IPS-15b (cell line): ENCODE measurements at regions not wholly inside any gene's neighbourhood (a gene's known extent, or its start where the extent isn't known, plus 50 kb on each side); places are given as distances from the start of the nearest gene placed in this dataset.

Source experiments
- H3K27me3 ChIP-seq: one replicate; pipeline ENCODE4 v1.6.1; 2013; ENCODE audit warnings: low read length; ENCODE audit not compliant: control insufficient read depth, insufficient read depth
- H3K36me3 ChIP-seq: one replicate; pipeline ENCODE4 v1.6.1; 2013; ENCODE audit warnings: low read length; ENCODE audit not compliant: control insufficient read depth, insufficient read depth
- H3K4me1 ChIP-seq: one replicate; pipeline ENCODE4 v1.6.1; 2013; ENCODE audit warnings: mild to moderate bottlenecking, low read length; ENCODE audit not compliant: control insufficient read depth, insufficient read depth
- H3K4me3 ChIP-seq: one replicate; pipeline ENCODE4 v1.5.1; 2013; ENCODE audit warnings: low read depth, low read length
- H3K9ac ChIP-seq: one replicate; pipeline ENCODE4 v1.6.1; 2013; ENCODE audit warnings: low read depth, mild to moderate bottlenecking, low read length
- H3K9me3 ChIP-seq: one replicate; pipeline ENCODE4 v1.6.1; 2013; ENCODE audit warnings: mild to moderate bottlenecking, low read length; ENCODE audit not compliant: control insufficient read depth, insufficient read depth

- no peak overlapping the region for H3K4me3 ChIP-seq
- H3K27me3 ChIP-seq: no peaks in the 10 kb centered on the region
- H3K4me1 ChIP-seq: no peaks in the 10 kb centered on the region
- H3K9me3 ChIP-seq: no peaks in the 10 kb centered on the region
- H3K36me3 ChIP-seq: no peaks in the 10 kb centered on the region
- H3K9ac ChIP-seq: no peak overlapping the region
Observed at GRCh38 chr4:81758574-81759264, 287.0 kb upstream of the RASGEF1B start.

GRCh38 chr4:81757691-81758090 lies 286.0 kb upstream of the RASGEF1B start:
- Histone ChIP-seq H3K9ac (no peak overlapping the region), H3K4me1 (no peaks in the 10 kb centered on the region), H3K27me3 (no peaks in the 10 kb centered on the region), H3K9me3 (no peaks in the 10 kb centered on the region), H3K36me3 (no peaks in the 10 kb centered on the region), H3K4me3 (no peak overlapping the region)

GRCh38 chr4:81756973-81757372 lies 285.3 kb upstream of the RASGEF1B start:
- Histone ChIP-seq H3K9ac (no peak overlapping the region), H3K4me3 (no peak overlapping the region), H3K9me3 (no peaks in the 10 kb centered on the region), H3K27me3 (no peaks in the 10 kb centered on the region), H3K36me3 (no peaks in the 10 kb centered on the region), H3K4me1 (no peaks in the 10 kb centered on the region)

- Histone ChIP-seq H3K36me3 (no peaks in the 10 kb centered on the region), H3K4me1 (no peaks in the 10 kb centered on the region), H3K9me3 (no peaks in the 10 kb centered on the region), H3K9ac (no peak overlapping the region), H3K27me3 (no peaks in the 10 kb centered on the region), H3K4me3 (no peak overlapping the region)
Observed at GRCh38 chr4:81756042-81756441, 284.3 kb upstream of the RASGEF1B start.

GRCh38 chr4:81754169-81754568 lies 282.5 kb upstream of the RASGEF1B start:
- Histone ChIP-seq H3K9me3 (no peaks in the 10 kb centered on the region), H3K4me1 (no peaks in the 10 kb centered on the region), H3K27me3 (no peaks in the 10 kb centered on the region), H3K36me3 (no peaks in the 10 kb centered on the region), H3K4me3 (no peak overlapping the region), H3K9ac (no peak overlapping the region)

GRCh38 chr4:81751531-81752289 lies 280.0 kb upstream of the RASGEF1B start:
- Histone ChIP-seq H3K9me3 (no peaks in the 10 kb centered on the region), H3K36me3 (no peaks in the 10 kb centered on the region), H3K4me3 (no peak overlapping the region)

GRCh38 chr4:81747242-81747930 lies 275.7 kb upstream of the RASGEF1B start:
- no peak overlapping the region for H3K9ac ChIP-seq
- H3K4me1 ChIP-seq: peaks cover 3% of the 10 kb centered on the region
- no peaks in the 10 kb centered on the region for H3K9me3 ChIP-seq
- no peak overlapping the region for H3K4me3 ChIP-seq
- H3K36me3 ChIP-seq: no peaks in the 10 kb centered on the region
- H3K27me3 ChIP-seq: no peaks in the 10 kb centered on the region

More at GRCh38 chr4:81751531-81752289, 280.0 kb upstream of the RASGEF1B start:
- H3K4me1 ChIP-seq: no peaks in the 10 kb centered on the region
- no peaks in the 10 kb centered on the region for H3K27me3 ChIP-seq
- H3K9ac ChIP-seq: no peak overlapping the region

- no peak overlapping the region for H3K9ac ChIP-seq
- H3K9me3 ChIP-seq: no peaks in the 10 kb centered on the region
- H3K36me3 ChIP-seq: no peaks in the 10 kb centered on the region
- peaks cover 3% of the 10 kb centered on the region for H3K4me1 ChIP-seq
- H3K27me3 ChIP-seq: no peaks in the 10 kb centered on the region
- H3K4me3 ChIP-seq: no peak overlapping the region
Observed at GRCh38 chr4:81746773-81747172, 275.1 kb upstream of the RASGEF1B start.

- Histone ChIP-seq H3K9ac (no peak overlapping the region), H3K36me3 (no peaks in the 10 kb centered on the region), H3K9me3 (no peaks in the 10 kb centered on the region), H3K27me3 (no peaks in the 10 kb centered on the region), H3K4me3 (no peak overlapping the region), H3K4me1 (peaks cover 3% of the 10 kb centered on the region)
Observed at GRCh38 chr4:81746071-81746470, 274.4 kb upstream of the RASGEF1B start.

- Histone ChIP-seq H3K9me3 (no peaks in the 10 kb centered on the region), H3K36me3 (no peaks in the 10 kb centered on the region), H3K27me3 (no peaks in the 10 kb centered on the region), H3K4me3 (no peak overlapping the region), H3K4me1 (peaks cover 3% of the 10 kb centered on the region), H3K9ac (no peak overlapping the region)
Observed at GRCh38 chr4:81745050-81745449, 273.3 kb upstream of the RASGEF1B start.

GRCh38 chr4:81743731-81744435 lies 272.2 kb upstream of the RASGEF1B start:
- H3K9ac ChIP-seq: no peak overlapping the region
- H3K9me3 ChIP-seq: no peaks in the 10 kb centered on the region
- no peaks in the 10 kb centered on the region for H3K27me3 ChIP-seq
- H3K36me3 ChIP-seq: no peaks in the 10 kb centered on the region
- H3K4me3 ChIP-seq: no peak overlapping the region
- peaks cover 3% of the 10 kb centered on the region for H3K4me1 ChIP-seq
